Sigmoid colon (tissue), 6 donors: ENCODE measurements at regions not wholly inside any gene's neighbourhood (a gene's known extent, or its start where the extent isn't known, plus 50 kb on each side); places are given as distances from the start of the nearest gene placed in this dataset.

Experiments
- DNase-seq: peaks from one replicate; pipeline ENCODE4 v3.0.0-alpha.2; 2019
- H3K27ac ChIP-seq, 4 donors: fragments of 200-600 bp; sonication (generic); one replicate each; pipeline ENCODE4 v1.5.1; 2016 to 2019; ENCODE audit warnings: mild to moderate bottlenecking in 1 of 4
- H3K27me3 ChIP-seq, 3 donors: fragments of 200-600 bp; sonication (generic); one replicate each; pipeline ENCODE4 v1.5.1; 2019; ENCODE audit warnings: mild to moderate bottlenecking in 1 of 3
- H3K36me3 ChIP-seq, 4 donors: fragments of 200-600 bp; sonication (generic); one replicate each; pipeline ENCODE4 v1.5.1; 2016 to 2019
- H3K4me1 ChIP-seq, 4 donors: fragments of 200-600 bp; sonication (generic); one replicate each; pipeline ENCODE4 v1.5.1; 2017 to 2019
- H3K4me3 ChIP-seq, 4 donors: fragments of 200-600 bp; sonication (generic); one replicate each; pipeline ENCODE4 v1.5.1; 2017 to 2019; ENCODE audit warnings: mild to moderate bottlenecking in 2 of 4, moderate library complexity in 1 of 4
- H3K9me3 ChIP-seq, 4 donors: fragments of 200-600 bp in 3 of 4; sonication (generic) in 3 of 4; one replicate each; pipeline versions ENCODE4 v1.5.1 to v1.6.1; 2013 to 2019
- EP300 ChIP-seq, 4 donors: sonication (generic); formaldehyde crosslinking; IDR thresholded peaks; one replicate each; pipeline ENCODE4 v1.6.1; 2017; ENCODE audit warnings: antibody characterized with exemption in 4 of 4
- POLR2A ChIP-seq, 2 donors: fragments of 450-650 bp; IDR thresholded peaks; one replicate each; pipeline ENCODE4 v1.6.1; 2016; ENCODE audit warnings: antibody characterized with exemption in 2 of 2, mild to moderate bottlenecking in 2 of 2, moderate library complexity in 2 of 2
- POLR2AphosphoS5 ChIP-seq, 4 donors: sonication (generic); formaldehyde crosslinking; IDR thresholded peaks; one replicate each; pipeline ENCODE4 v1.6.1; 2017; ENCODE audit warnings: antibody characterized with exemption in 4 of 4
- whole genome bisulfite sequencing, 2 donors: extraction: QIAGEN DNeasy Blood & Tissue Kit; methylation state at CpG; one replicate each; pipeline ENCODE4 v1.1.7; 2013; 5-methylcytosine and 5-hydroxymethylcytosine counted together
- intact Hi-C: fragments of 100-400 bp; cut with DNase I; formaldehyde crosslinking; loops from one replicate; pipeline ENCODE4 v1.15.1; 2023
- TF ChIP-seq, protein P1 (sequence below), 4 experiments: fragments of 450-650 bp in 3 of 4; fragments of 200-600 bp in 1 of 4; IDR thresholded peaks; one replicate each; pipeline ENCODE4 v1.5.1; 2016 to 2019; ENCODE audit warnings: antibody characterized with exemption in 4 of 4, mild to moderate bottlenecking in 3 of 4, moderate library complexity in 2 of 4
- donor health status: healthy with polysubstance abuse.
- donor health status: healthy.

DNA sequence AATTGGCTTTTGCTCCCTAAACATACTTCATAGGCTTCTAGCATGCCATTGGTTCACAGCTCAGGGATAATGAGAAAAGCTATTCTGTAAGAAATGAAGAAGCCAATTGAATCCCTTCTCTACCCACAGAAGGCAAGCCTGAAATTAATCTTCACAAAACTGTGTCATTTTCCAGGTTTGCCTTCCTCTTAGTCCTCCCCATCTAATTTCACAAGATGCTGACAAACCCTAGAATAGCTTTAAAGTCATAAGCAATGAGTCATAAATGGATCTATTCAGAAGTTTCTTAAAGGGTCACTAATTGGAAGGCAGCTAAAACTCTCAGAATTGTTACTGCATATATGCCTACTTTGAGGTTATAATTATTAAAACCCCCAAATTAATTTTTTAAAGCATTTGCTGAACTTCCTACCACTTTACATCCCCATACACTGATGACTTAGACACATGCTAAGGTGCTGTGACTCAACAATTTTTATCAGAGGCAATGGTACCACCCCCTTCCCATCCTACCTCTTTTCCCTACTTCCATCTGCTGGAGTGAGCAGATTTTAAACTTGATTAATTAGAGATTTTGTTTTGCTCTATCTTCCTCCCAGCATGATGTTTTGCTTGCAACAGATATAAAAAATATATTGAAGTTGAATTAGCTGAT, 51.3 kb upstream of the NABP1 start:
- Histone ChIP-seq H3K4me1 (no peaks in the 10 kb centered on the region), H3K27ac (no peak overlapping the region), H3K4me3 (no peak overlapping the region), H3K36me3 (no peaks in the 10 kb centered on the region), H3K27me3 (no peaks in the 10 kb centered on the region), H3K9me3 (no peaks in the 10 kb centered on the region)
- no peak for DNase-seq
- TF ChIP-seq, protein P1, sequence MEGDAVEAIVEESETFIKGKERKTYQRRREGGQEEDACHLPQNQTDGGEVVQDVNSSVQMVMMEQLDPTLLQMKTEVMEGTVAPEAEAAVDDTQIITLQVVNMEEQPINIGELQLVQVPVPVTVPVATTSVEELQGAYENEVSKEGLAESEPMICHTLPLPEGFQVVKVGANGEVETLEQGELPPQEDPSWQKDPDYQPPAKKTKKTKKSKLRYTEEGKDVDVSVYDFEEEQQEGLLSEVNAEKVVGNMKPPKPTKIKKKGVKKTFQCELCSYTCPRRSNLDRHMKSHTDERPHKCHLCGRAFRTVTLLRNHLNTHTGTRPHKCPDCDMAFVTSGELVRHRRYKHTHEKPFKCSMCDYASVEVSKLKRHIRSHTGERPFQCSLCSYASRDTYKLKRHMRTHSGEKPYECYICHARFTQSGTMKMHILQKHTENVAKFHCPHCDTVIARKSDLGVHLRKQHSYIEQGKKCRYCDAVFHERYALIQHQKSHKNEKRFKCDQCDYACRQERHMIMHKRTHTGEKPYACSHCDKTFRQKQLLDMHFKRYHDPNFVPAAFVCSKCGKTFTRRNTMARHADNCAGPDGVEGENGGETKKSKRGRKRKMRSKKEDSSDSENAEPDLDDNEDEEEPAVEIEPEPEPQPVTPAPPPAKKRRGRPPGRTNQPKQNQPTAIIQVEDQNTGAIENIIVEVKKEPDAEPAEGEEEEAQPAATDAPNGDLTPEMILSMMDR (IDR thresholded peaks at IDR 0.05) = no peak
- TF ChIP-seq POLR2A (IDR thresholded peaks at IDR 0.05) = no peak
- no peak for TF ChIP-seq POLR2AphosphoS5 (IDR thresholded peaks at IDR 0.05)
- TF ChIP-seq EP300 (IDR thresholded peaks at IDR 0.05) = no peak
- intact Hi-C loops = no loop called here

DNA sequence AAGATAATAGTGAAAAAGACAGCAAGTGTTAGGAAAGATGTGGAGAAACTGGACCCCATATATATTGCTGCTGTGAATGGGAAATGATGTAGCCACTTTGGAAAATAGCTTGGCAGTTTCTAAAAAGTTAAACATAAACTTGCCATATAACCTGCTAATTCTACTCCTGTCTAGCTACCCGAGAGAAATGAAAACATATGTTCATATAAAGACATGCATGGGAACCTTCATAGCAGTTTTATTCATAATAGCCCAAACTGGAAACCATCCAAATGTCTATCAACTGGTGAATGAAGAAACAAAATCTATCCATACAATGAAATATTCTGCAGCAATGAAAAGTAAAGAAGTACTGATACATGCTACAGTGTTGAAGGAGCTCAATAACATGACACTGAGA, 50.4 kb upstream of the NABP1 start:
- no peak for DNase-seq
- WGBS, 2 donors = 19 to 53% methylated on average over 1 of the region's 1 CpG
- Histone ChIP-seq H3K27me3 (no peaks in the 10 kb centered on the region), H3K4me3 (no peak overlapping the region), H3K27ac (no peak overlapping the region), H3K36me3 (no peaks in the 10 kb centered on the region), H3K9me3 (no peaks in the 10 kb centered on the region), H3K4me1 (peaks cover 0 to 6% (median 0%) of the 10 kb centered on the region in 4 donors)
- intact Hi-C loops = no loop called here
- TF ChIP-seq, protein P1 (IDR thresholded peaks at IDR 0.05) = no peak
- no peak for TF ChIP-seq POLR2A (IDR thresholded peaks at IDR 0.05)
- no peak for TF ChIP-seq POLR2AphosphoS5 (IDR thresholded peaks at IDR 0.05)
